DND-41 (cell line): ENCODE measurements at regions not wholly inside any gene's neighbourhood (a gene's known extent, or its start where the extent isn't known, plus 50 kb on each side); places are given as distances from the start of the nearest gene placed in this dataset.

ENCODE experiments used
- EZH2 ChIP-seq: IDR thresholded peaks from 3 replicates; pipeline ENCODE4 v1.6.1; 2012; ENCODE audit warnings: borderline replicate concordance, low read depth, mild to moderate bottlenecking, moderate library complexity, low read length, inconsistent platforms; ENCODE audit not compliant: severe bottlenecking
- TF ChIP-seq, protein P1 (sequence below): IDR thresholded peaks from 2 replicates; pipeline ENCODE4 v1.5.1; 2012; ENCODE audit warnings: borderline replicate concordance, low read length, moderate library complexity, mild to moderate bottlenecking; ENCODE audit not compliant: poor library complexity, severe bottlenecking; ENCODE audit errors: extremely low read depth

DNA sequence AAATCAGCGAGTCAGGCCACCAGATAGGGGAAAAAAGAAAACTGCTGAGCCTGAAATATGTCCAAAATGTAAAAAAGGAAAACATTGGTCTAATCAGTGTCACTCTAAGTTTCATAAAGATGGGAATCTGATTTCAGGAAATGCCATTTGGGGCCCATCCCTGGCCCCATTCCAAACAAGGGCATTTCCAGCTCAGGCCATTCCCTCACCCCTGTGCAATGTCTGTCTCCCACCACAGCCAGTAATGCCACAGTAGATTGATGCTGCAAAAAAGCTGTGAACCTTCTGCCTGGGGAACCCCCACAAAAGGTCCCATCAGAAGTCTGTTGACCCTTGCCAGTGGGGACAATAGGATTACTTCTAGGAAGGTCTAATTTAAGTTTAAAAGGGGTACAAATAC is 199.6 kb downstream of the YTHDC2 start:
- TF ChIP-seq, protein P1, sequence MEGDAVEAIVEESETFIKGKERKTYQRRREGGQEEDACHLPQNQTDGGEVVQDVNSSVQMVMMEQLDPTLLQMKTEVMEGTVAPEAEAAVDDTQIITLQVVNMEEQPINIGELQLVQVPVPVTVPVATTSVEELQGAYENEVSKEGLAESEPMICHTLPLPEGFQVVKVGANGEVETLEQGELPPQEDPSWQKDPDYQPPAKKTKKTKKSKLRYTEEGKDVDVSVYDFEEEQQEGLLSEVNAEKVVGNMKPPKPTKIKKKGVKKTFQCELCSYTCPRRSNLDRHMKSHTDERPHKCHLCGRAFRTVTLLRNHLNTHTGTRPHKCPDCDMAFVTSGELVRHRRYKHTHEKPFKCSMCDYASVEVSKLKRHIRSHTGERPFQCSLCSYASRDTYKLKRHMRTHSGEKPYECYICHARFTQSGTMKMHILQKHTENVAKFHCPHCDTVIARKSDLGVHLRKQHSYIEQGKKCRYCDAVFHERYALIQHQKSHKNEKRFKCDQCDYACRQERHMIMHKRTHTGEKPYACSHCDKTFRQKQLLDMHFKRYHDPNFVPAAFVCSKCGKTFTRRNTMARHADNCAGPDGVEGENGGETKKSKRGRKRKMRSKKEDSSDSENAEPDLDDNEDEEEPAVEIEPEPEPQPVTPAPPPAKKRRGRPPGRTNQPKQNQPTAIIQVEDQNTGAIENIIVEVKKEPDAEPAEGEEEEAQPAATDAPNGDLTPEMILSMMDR, result no peak
- TF ChIP-seq EZH2, result no peak
